ENCODE measurements at regions not wholly inside any gene's neighbourhood (a gene's known extent, or its start where the extent isn't known, plus 50 kb on each side); places are given as distances from the start of the nearest gene placed in this dataset.

GRCh38 chr6:14197118-14197517 lies 79.5 kb downstream of the CD83 start:
- no peaks in the 10 kb centered on the region for H3K79me2 ChIP-seq
- no peak overlapping the region for H2AFZ ChIP-seq
- no peaks in the 10 kb centered on the region for H3K9me3 ChIP-seq (ENCODE audit: low read depth)
- H3K9me2 ChIP-seq (replicated peaks; ENCODE audit: insufficient read depth), result no peaks in the 10 kb centered on the region
- H3K4me3 ChIP-seq, result no peak overlapping the region
- H3K36me3 ChIP-seq (replicated peaks; ENCODE audit: insufficient read depth, low read depth), result no peaks in the 10 kb centered on the region
- no peak overlapping the region for H3K4me2 ChIP-seq
- WGBS (ENCODE audit: low lambda C conversion rate, missing lambda C conversion rate), result 79% methylated on average over 3 of the region's 3 CpGs
- no peak for DNase-seq (ENCODE audit: low spot score)
- H3K27ac ChIP-seq, result no peak overlapping the region
- peaks cover 16% of the 10 kb centered on the region for H3K27me3 ChIP-seq
- H4K20me1 ChIP-seq (ENCODE audit: insufficient read depth, poor library complexity, severe bottlenecking), result no peaks in the 10 kb centered on the region
- H3K4me1 ChIP-seq (ENCODE audit: insufficient read depth), result peaks cover 3% of the 10 kb centered on the region
- TF ChIP-seq EZH2 (IDR thresholded peaks at IDR 0.05; ENCODE audit: borderline replicate concordance), result no peak
- TF ChIP-seq CTCF (IDR thresholded peaks at IDR 0.05; ENCODE audit: poor library complexity), result no peak
- no peak for TF ChIP-seq EZH2phosphoT487 (IDR thresholded peaks at IDR 0.05; ENCODE audit: low read depth, severe bottlenecking, unreplicated experiment)

DNA sequence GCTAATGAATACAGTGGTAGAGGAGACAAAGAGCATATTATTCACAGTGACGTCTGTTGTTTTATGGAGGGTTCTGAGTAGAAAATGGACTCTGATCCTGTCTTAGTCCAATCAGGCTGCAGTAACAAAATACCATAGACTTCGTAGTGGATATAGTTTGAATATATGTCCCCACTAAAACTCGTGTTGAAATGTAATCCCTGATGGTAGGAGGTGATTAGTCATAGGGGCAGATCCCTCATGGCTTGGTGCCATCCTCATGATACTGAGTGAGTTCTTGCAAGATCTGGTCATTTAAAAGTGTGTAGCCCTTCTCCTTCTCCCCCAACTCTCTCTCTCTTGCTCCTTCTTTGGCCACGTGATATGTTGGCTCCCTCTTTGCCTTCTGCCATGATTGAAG lies 82.5 kb downstream of the CD83 start:
- H2AFZ ChIP-seq, result no peak overlapping the region
- H3K4me2 ChIP-seq, result no peak overlapping the region
- H3K9me2 ChIP-seq (replicated peaks; ENCODE audit: insufficient read depth), result no peaks in the 10 kb centered on the region
- TF ChIP-seq EZH2 (IDR thresholded peaks at IDR 0.05; ENCODE audit: borderline replicate concordance), result no peak
- no peak for TF ChIP-seq EZH2phosphoT487 (IDR thresholded peaks at IDR 0.05; ENCODE audit: low read depth, severe bottlenecking, unreplicated experiment)
- no peak for TF ChIP-seq CTCF (IDR thresholded peaks at IDR 0.05; ENCODE audit: poor library complexity)
- WGBS (ENCODE audit: low lambda C conversion rate, missing lambda C conversion rate), result 82% methylated on average over 4 of the region's 4 CpGs
- no peaks in the 10 kb centered on the region for H3K36me3 ChIP-seq (replicated peaks; ENCODE audit: insufficient read depth, low read depth)
- H3K27ac ChIP-seq, result no peak overlapping the region
- H4K20me1 ChIP-seq (ENCODE audit: insufficient read depth, poor library complexity, severe bottlenecking), result no peaks in the 10 kb centered on the region
- no peaks in the 10 kb centered on the region for H3K79me2 ChIP-seq
- DNase-seq (ENCODE audit: low spot score), result no peak
- peaks cover under 1% of the 10 kb centered on the region for H3K27me3 ChIP-seq
- no peaks in the 10 kb centered on the region for H3K9me3 ChIP-seq (ENCODE audit: low read depth)
- H3K4me1 ChIP-seq (ENCODE audit: insufficient read depth), result no peaks in the 10 kb centered on the region
- no peak overlapping the region for H3K4me3 ChIP-seq

DNA sequence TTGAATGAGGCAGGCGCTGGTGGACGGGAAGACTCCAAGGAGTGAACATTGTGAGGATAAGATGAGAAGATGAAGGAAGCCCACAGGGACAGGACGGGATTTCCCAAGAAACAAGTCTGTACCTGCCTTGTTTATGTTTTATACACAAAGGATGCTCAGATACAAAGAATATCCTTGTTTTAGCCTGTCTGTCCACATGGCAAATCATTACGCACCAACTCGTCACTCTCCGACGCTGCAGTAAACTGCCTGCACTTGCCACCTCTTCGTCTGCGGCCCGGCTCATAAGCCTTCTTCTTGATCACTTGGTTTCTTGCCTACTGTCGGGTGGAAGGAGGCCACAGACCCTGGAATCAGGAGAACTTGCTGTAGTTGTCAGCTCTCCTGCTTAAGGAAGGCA lies 85.4 kb downstream of the CD83 start:
- no peaks in the 10 kb centered on the region for H3K9me2 ChIP-seq (replicated peaks; ENCODE audit: insufficient read depth)
- H3K4me3 ChIP-seq, result no peak overlapping the region
- no peaks in the 10 kb centered on the region for H4K20me1 ChIP-seq (ENCODE audit: insufficient read depth, poor library complexity, severe bottlenecking)
- TF ChIP-seq EZH2 (IDR thresholded peaks at IDR 0.05; ENCODE audit: borderline replicate concordance), result no peak
- no peak for TF ChIP-seq CTCF (IDR thresholded peaks at IDR 0.05; ENCODE audit: poor library complexity)
- no peak for TF ChIP-seq EZH2phosphoT487 (IDR thresholded peaks at IDR 0.05; ENCODE audit: low read depth, severe bottlenecking, unreplicated experiment)
- no peak overlapping the region for H3K4me2 ChIP-seq
- no peaks in the 10 kb centered on the region for H3K27me3 ChIP-seq
- no peak overlapping the region for H3K27ac ChIP-seq
- no peaks in the 10 kb centered on the region for H3K36me3 ChIP-seq (replicated peaks; ENCODE audit: insufficient read depth, low read depth)
- no peaks in the 10 kb centered on the region for H3K79me2 ChIP-seq
- no peaks in the 10 kb centered on the region for H3K9me3 ChIP-seq (ENCODE audit: low read depth)
- 96% methylated on average over 11 of the region's 11 CpGs for WGBS (ENCODE audit: low lambda C conversion rate, missing lambda C conversion rate)
- DNase-seq (ENCODE audit: low spot score), result no peak
- no peak overlapping the region for H2AFZ ChIP-seq
- H3K4me1 ChIP-seq (ENCODE audit: insufficient read depth), result no peaks in the 10 kb centered on the region

GRCh38 chr6:14206391-14206790 lies 88.8 kb downstream of the CD83 start:
- no peaks in the 10 kb centered on the region for H3K27me3 ChIP-seq
- H3K27ac ChIP-seq, result peak overlapping the region; percentile 19
- no peak for TF ChIP-seq EZH2 (IDR thresholded peaks at IDR 0.05; ENCODE audit: borderline replicate concordance)
- TF ChIP-seq CTCF (IDR thresholded peaks at IDR 0.05; ENCODE audit: poor library complexity), result no peak
- no peak for TF ChIP-seq EZH2phosphoT487 (IDR thresholded peaks at IDR 0.05; ENCODE audit: low read depth, severe bottlenecking, unreplicated experiment)
- H3K36me3 ChIP-seq (replicated peaks; ENCODE audit: insufficient read depth, low read depth), result no peaks in the 10 kb centered on the region
- no peaks in the 10 kb centered on the region for H3K79me2 ChIP-seq
- H3K9me2 ChIP-seq (replicated peaks; ENCODE audit: insufficient read depth), result no peaks in the 10 kb centered on the region
- H2AFZ ChIP-seq, result no peak overlapping the region
- WGBS (ENCODE audit: low lambda C conversion rate, missing lambda C conversion rate), result 63% methylated on average over 3 of the region's 3 CpGs
- peaks cover 8% of the 10 kb centered on the region for H3K4me1 ChIP-seq (ENCODE audit: insufficient read depth)
- DNase-seq (ENCODE audit: low spot score), result peak; percentile 45
- no peaks in the 10 kb centered on the region for H4K20me1 ChIP-seq (ENCODE audit: insufficient read depth, poor library complexity, severe bottlenecking)
- no peak overlapping the region for H3K4me2 ChIP-seq
- H3K4me3 ChIP-seq, result no peak overlapping the region
- H3K9me3 ChIP-seq (ENCODE audit: low read depth), result no peaks in the 10 kb centered on the region
